Mesothelial cell of epicardium (in vitro differentiated cells): ENCODE measurements at regions not wholly inside any gene's neighbourhood (a gene's known extent, or its start where the extent isn't known, plus 50 kb on each side); places are given as distances from the start of the nearest gene placed in this dataset.

Source experiments
- DNase-seq, 2 experiments: peaks; one replicate each; pipeline ENCODE4 v3.0.0; 2021; ENCODE audit warnings: low spot score in 2 of 2; ENCODE audit not compliant: unreplicated experiment in 2 of 2
- H3K27ac Mint-ChIP-seq: 2 replicates; pipeline ENCODE4 v1.8.0; 2021; ENCODE audit warnings: mixed read lengths
- H3K27me3 Mint-ChIP-seq: 2 replicates; pipeline ENCODE4 v1.8.0; 2021; ENCODE audit warnings: low read depth, mixed read lengths
- H3K36me3 Mint-ChIP-seq: 2 replicates; pipeline ENCODE4 v1.8.0; 2021; ENCODE audit warnings: mixed read lengths
- H3K4me1 Mint-ChIP-seq: 2 replicates; pipeline ENCODE4 v1.8.0; 2021; ENCODE audit warnings: mixed read lengths
- H3K4me3 Mint-ChIP-seq: 2 replicates; pipeline ENCODE4 v1.8.0; 2021; ENCODE audit warnings: mild to moderate bottlenecking, moderate library complexity, mixed read lengths
- H3K9me3 Mint-ChIP-seq: 2 replicates; pipeline ENCODE4 v1.8.0; 2021; ENCODE audit warnings: mixed read lengths
- TF ChIP-seq, protein P1 (sequence below): fragments of 200-600 bp; sonication (generic); IDR thresholded peaks from one replicate; pipeline ENCODE4 v1.5.0; 2021; ENCODE audit warnings: antibody characterized with exemption; ENCODE audit not compliant: unreplicated experiment

- Mint-ChIP-seq H3K4me1 (peaks cover 6% of the 10 kb centered on the region), H3K27ac (no peak overlapping the region), H3K36me3 (no peaks in the 10 kb centered on the region), H3K9me3 (peaks cover 5% of the 10 kb centered on the region), H3K4me3 (no peak overlapping the region), H3K27me3 (no peaks in the 10 kb centered on the region)
- TF ChIP-seq, protein P1, sequence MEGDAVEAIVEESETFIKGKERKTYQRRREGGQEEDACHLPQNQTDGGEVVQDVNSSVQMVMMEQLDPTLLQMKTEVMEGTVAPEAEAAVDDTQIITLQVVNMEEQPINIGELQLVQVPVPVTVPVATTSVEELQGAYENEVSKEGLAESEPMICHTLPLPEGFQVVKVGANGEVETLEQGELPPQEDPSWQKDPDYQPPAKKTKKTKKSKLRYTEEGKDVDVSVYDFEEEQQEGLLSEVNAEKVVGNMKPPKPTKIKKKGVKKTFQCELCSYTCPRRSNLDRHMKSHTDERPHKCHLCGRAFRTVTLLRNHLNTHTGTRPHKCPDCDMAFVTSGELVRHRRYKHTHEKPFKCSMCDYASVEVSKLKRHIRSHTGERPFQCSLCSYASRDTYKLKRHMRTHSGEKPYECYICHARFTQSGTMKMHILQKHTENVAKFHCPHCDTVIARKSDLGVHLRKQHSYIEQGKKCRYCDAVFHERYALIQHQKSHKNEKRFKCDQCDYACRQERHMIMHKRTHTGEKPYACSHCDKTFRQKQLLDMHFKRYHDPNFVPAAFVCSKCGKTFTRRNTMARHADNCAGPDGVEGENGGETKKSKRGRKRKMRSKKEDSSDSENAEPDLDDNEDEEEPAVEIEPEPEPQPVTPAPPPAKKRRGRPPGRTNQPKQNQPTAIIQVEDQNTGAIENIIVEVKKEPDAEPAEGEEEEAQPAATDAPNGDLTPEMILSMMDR = no peak
- DNase-seq = no peak
Measured at GRCh38 chr2:173654161-173654895, 299.7 kb downstream of the CDCA7 start.

DNA sequence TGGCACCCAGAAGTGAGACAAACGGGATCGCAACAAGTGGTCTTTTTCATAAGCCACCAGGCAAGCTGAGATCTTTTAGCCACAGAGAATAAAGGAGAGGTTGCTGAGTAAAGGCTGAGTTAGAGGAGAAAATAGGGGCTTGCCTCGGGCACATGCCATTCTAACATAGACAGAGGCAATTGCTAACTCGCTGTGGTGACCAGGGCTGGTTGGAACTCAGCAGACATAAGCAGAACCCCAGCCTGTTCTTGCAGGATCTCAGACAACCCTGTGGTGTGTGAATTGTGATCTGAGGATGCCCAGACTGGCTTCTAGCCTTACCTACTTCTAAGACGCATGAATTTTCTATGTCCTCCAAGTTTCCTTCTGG, 300.2 kb downstream of the CDCA7 start:
- Mint-ChIP-seq H3K4me1 (peaks cover 6% of the 10 kb centered on the region), H3K36me3 (no peaks in the 10 kb centered on the region), H3K27me3 (no peaks in the 10 kb centered on the region), H3K27ac (no peak overlapping the region), H3K9me3 (peaks cover 5% of the 10 kb centered on the region), H3K4me3 (no peak overlapping the region)
- TF ChIP-seq, protein P1 = no peak
- DNase-seq = no peak

DNA sequence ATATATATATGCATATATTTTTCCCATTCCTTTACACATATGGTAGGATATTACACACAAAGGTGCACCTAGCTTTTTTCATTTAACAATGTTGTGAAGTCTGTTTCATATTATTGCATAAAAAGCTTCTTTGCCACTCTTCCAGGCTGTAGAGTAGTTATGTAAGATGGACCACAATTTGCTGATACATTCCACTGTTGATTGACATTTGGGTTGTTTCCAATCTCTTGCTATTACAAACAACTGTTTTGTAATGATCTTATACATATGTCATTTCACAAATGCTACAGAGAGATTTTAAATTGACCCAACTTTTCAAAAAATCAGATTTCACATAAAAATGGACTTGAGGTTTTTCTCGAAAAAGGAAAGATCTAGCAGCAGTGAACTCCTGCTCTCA, 301.4 kb downstream of the CDCA7 start:
- TF ChIP-seq, protein P1 = no peak
- H3K36me3 Mint-ChIP-seq = no peaks in the 10 kb centered on the region
- H3K27me3 Mint-ChIP-seq = no peaks in the 10 kb centered on the region
- peaks cover 7% of the 10 kb centered on the region for H3K4me1 Mint-ChIP-seq
- DNase-seq = no peak
- peaks cover 5% of the 10 kb centered on the region for H3K9me3 Mint-ChIP-seq
- no peak overlapping the region for H3K27ac Mint-ChIP-seq
- no peak overlapping the region for H3K4me3 Mint-ChIP-seq

DNA sequence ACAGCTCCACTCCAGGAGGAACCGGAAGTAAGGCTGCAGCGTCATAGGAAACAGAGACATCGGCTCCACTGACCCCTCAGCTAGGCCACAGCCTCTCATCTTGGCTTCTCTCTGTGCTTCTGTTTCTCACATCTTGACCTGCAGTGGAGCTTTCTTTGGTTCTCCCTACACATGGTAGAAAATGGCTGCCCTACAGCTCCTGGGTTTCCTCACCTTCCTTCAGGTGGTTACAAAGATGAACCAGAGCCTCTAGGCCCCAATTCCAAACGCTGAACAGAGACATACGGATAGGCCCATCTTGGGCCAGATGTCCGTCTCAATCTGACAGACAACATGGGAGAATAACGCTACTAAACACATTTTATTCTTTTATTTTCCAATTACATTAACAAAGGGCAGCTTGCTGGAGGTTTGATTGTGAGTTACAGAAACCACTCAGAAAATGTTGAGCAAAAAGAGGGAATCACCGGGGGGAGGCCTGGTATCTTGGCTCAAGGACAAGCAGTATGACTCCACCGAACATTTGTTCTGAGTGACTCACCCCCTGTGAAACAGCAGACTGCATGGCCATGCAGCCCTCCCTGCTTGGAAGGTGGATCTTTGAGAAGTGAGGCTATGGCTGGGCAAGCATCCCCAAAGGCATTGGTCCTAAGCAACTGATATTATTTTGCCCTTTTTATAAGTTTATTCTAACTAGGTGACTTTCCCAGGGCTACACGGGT, 303.5 kb downstream of the CDCA7 start:
- no peak for DNase-seq
- no peak overlapping the region for H3K4me3 Mint-ChIP-seq
- H3K36me3 Mint-ChIP-seq = no peaks in the 10 kb centered on the region
- H3K27me3 Mint-ChIP-seq = no peaks in the 10 kb centered on the region
- TF ChIP-seq, protein P1 = no peak
- no peaks in the 10 kb centered on the region for H3K9me3 Mint-ChIP-seq
- peaks cover 9% of the 10 kb centered on the region for H3K4me1 Mint-ChIP-seq
- H3K27ac Mint-ChIP-seq = no peak overlapping the region

DNA sequence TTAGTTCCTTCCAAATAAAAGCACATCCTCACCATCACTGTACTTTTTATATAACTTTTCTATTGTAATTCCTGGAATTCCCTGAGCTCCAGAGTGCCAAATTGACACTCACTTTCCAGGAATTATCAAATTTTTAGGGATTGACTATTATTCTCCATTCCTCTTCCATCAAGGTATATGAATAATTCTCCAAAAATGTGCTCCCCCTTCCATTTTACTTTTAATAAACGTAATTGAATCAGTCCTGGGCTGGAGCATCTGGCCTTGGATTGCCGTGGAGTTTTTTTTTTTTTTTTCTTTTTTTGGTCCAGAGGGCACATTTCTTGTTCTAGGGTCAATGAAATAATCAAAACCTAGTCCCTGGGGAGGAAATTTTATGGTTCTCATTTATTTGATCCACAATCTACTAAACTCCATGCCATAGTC, 304.3 kb downstream of the CDCA7 start:
- TF ChIP-seq, protein P1 = no peak
- Mint-ChIP-seq H3K4me1 (peaks cover 11% of the 10 kb centered on the region), H3K36me3 (no peaks in the 10 kb centered on the region), H3K27ac (no peak overlapping the region), H3K4me3 (no peak overlapping the region), H3K27me3 (no peaks in the 10 kb centered on the region), H3K9me3 (no peaks in the 10 kb centered on the region)
- DNase-seq = no peak
